OCI-LY7 (cell line): ENCODE measurements at regions not wholly inside any gene's neighbourhood (a gene's known extent, or its start where the extent isn't known, plus 50 kb on each side); places are given as distances from the start of the nearest gene placed in this dataset.

ENCODE experiments used
- BruUV-seq: library from RNA; stranded (reverse); fragments of 400-500 nt; replicated peaks from 2 replicates; lab custom pipeline; 2021; lab: Mats Ljungman, UMichigan
- CTCF ChIA-PET: fragments of 300-600 bp; sonication (Branson Sonifier 250); formaldehyde crosslinking; loops from one replicate; lab custom pipeline; 2022; ENCODE audit warnings: antibody characterized with exemption; ENCODE audit not compliant: unreplicated experiment; lab: Charles Lee
- POLR2A ChIA-PET: fragments of 300-600 bp; sonication (Branson Sonifier 250); formaldehyde crosslinking; loops from one replicate; lab custom pipeline; 2022; ENCODE audit warnings: antibody characterized with exemption; lab: Charles Lee
- DNase-seq: peaks from one replicate; pipeline ENCODE4 v3.0.0-alpha.2; 2015; ENCODE audit warnings: low spot score
- H2AFZ ChIP-seq: fragments of 200-600 bp; sonication (generic), shearing (Covaris generic); 2 replicates; pipeline ENCODE4 v1.6.1; 2014; ENCODE audit warnings: mild to moderate bottlenecking, antibody characterized with exemption, low read length, moderate library complexity
- H3K27ac ChIP-seq: fragments of 200-600 bp; sonication (generic); 2 replicates; pipeline ENCODE4 v1.5.1; 2014; ENCODE audit warnings: mixed run types, low read depth, mild to moderate bottlenecking, moderate library complexity, low read length, inconsistent platforms; ENCODE audit not compliant: poor library complexity, severe bottlenecking
- H3K36me3 ChIP-seq: fragments of 200-600 bp; sonication (generic); 2 replicates; pipeline ENCODE4 v1.6.1; 2014; ENCODE audit warnings: mild to moderate bottlenecking, antibody characterized with exemption, low read length, moderate library complexity, mixed read lengths; ENCODE audit not compliant: insufficient read depth
- H3K4me1 ChIP-seq: fragments of 200-600 bp; sonication (generic); 2 replicates; pipeline ENCODE4 v1.5.1; 2014; ENCODE audit warnings: mild to moderate bottlenecking, low read length; ENCODE audit not compliant: insufficient read depth, poor library complexity, severe bottlenecking
- H3K4me2 ChIP-seq: fragments of 200-600 bp; sonication (generic); 2 replicates; pipeline ENCODE4 v1.6.1; 2014; ENCODE audit warnings: mild to moderate bottlenecking, low read length
- H3K4me3 ChIP-seq: fragments of 200-600 bp; sonication (generic); 2 replicates; pipeline ENCODE4 v1.5.1; 2014; ENCODE audit warnings: mild to moderate bottlenecking, low read depth, low read length; ENCODE audit not compliant: poor library complexity, severe bottlenecking
- H3K79me2 ChIP-seq: fragments of 200-600 bp; sonication (generic); 2 replicates; pipeline ENCODE4 v1.6.1; 2016; ENCODE audit warnings: low read depth, mild to moderate bottlenecking, low read length, moderate library complexity, mixed read lengths; ENCODE audit not compliant: insufficient read depth
- H3K9me2 ChIP-seq: fragments of 200-600 bp; sonication (generic); 2 replicates; pipeline ENCODE4 v1.6.1; 2016; ENCODE audit warnings: mild to moderate bottlenecking, low read length, mixed read lengths; ENCODE audit not compliant: insufficient read depth
- H3K9me3 ChIP-seq: fragments of 200-600 bp; sonication (generic); 2 replicates; pipeline ENCODE4 v1.6.1; 2014; ENCODE audit warnings: mild to moderate bottlenecking, mixed run types, low read length, mixed read lengths
- H4K20me1 ChIP-seq: fragments of 200-600 bp; sonication (generic); 2 replicates; pipeline ENCODE4 v1.6.1; 2014; ENCODE audit warnings: mild to moderate bottlenecking, antibody characterized with exemption, low read length, moderate library complexity, mixed read lengths; ENCODE audit not compliant: insufficient read depth
- CTCF ChIP-seq: fragments of 200-600 bp; sonication (generic); conservative IDR thresholded peaks from 2 replicates; pipeline ENCODE4 v1.5.1; 2014; ENCODE audit warnings: mild to moderate bottlenecking, antibody characterized with exemption, low read length, moderate library complexity, mixed read lengths
- EZH2phosphoT487 ChIP-seq: fragments of 200-600 bp; sonication (generic); IDR thresholded peaks from 2 replicates; pipeline ENCODE4 v1.6.1; 2018; ENCODE audit warnings: low read depth, borderline replicate concordance, mild to moderate bottlenecking, mixed run types, antibody characterized with exemption, low read length, moderate library complexity, mixed read lengths
- intact Hi-C: fragments of 100-400 bp; cut with micrococcal nuclease; formaldehyde crosslinking; loops from one replicate; pipeline ENCODE4 v1.10.0; 2022; ENCODE audit not compliant: unreplicated experiment

- intact Hi-C loops = no loop called here
- ChIA-PET CTCF (no interaction called here), POLR2A (no interaction called here)
- Histone ChIP-seq H2AFZ (no peak overlapping the region), H3K9me2 (no peaks in the 10 kb centered on the region), H3K36me3 (no peaks in the 10 kb centered on the region), H3K79me2 (no peaks in the 10 kb centered on the region), H3K9me3 (no peaks in the 10 kb centered on the region), H4K20me1 (no peaks in the 10 kb centered on the region), H3K4me2 (no peak overlapping the region), H3K4me3 (no peak overlapping the region), H3K27ac (no peak overlapping the region), H3K4me1 (no peaks in the 10 kb centered on the region)
- TF ChIP-seq CTCF (no peak), EZH2phosphoT487 (no peak)
- DNase-seq = no peak
- no TSS peak for BruUV-seq
Measured at GRCh38 chr4:155008389-155008788, 200.0 kb upstream of the NPY2R start.

- DNase-seq = no peak
- BruUV-seq = no TSS peak
- H4K20me1 ChIP-seq = no peaks in the 10 kb centered on the region
- H3K27ac ChIP-seq = no peak overlapping the region
- H3K4me2 ChIP-seq = no peak overlapping the region
- H3K36me3 ChIP-seq = no peaks in the 10 kb centered on the region
- H3K9me3 ChIP-seq = no peaks in the 10 kb centered on the region
- H2AFZ ChIP-seq = no peak overlapping the region
- ChIA-PET POLR2A (interaction anchor here (0.8 kb wide), 1 partner anchor 8 kb away, joined by 3 read pairs; no protein-coding TSS in a partner anchor), CTCF (no interaction called here)
- TF ChIP-seq EZH2phosphoT487 = no peak
- no peak for TF ChIP-seq CTCF
- H3K9me2 ChIP-seq = no peaks in the 10 kb centered on the region
- H3K4me1 ChIP-seq = no peaks in the 10 kb centered on the region
- no peak overlapping the region for H3K4me3 ChIP-seq
- intact Hi-C loops = no loop called here
- H3K79me2 ChIP-seq = no peaks in the 10 kb centered on the region
Measured at GRCh38 chr4:155009288-155009687, 199.1 kb upstream of the NPY2R start.

- ChIA-PET POLR2A (interaction anchor here (0.6 to 1.3 kb wide), 3 partner anchors 9 to 1120 kb away, joined by 3 to 4 read pairs (median 3); no protein-coding TSS in a partner anchor), CTCF (no interaction called here)
- Histone ChIP-seq H3K9me2 (no peaks in the 10 kb centered on the region), H3K36me3 (no peaks in the 10 kb centered on the region), H3K4me1 (no peaks in the 10 kb centered on the region), H3K4me3 (no peak overlapping the region), H3K79me2 (no peaks in the 10 kb centered on the region), H3K9me3 (no peaks in the 10 kb centered on the region), H2AFZ (no peak overlapping the region), H4K20me1 (no peaks in the 10 kb centered on the region), H3K27ac (no peak overlapping the region), H3K4me2 (no peak overlapping the region)
- BruUV-seq = no TSS peak
- intact Hi-C loops = no loop called here
- TF ChIP-seq CTCF = no peak
- no peak for TF ChIP-seq EZH2phosphoT487
- no peak for DNase-seq
Measured at GRCh38 chr4:155010376-155010775, 198.1 kb upstream of the NPY2R start.
